Uterus (tissue), 3 donors: ENCODE measurements at regions not wholly inside any gene's neighbourhood (a gene's known extent, or its start where the extent isn't known, plus 50 kb on each side); places are given as distances from the start of the nearest gene placed in this dataset.

Source experiments
- DNase-seq, 2 donors: peaks; one replicate each; pipeline ENCODE4 v3.0.0-alpha.2; 2019 to 2020
- H3K27ac ChIP-seq, 2 donors: fragments of 200-600 bp; sonication (generic); 1 replicate in 1 of 2; 2 replicates in 1 of 2; pipeline ENCODE4 v1.5.1; 2016 to 2018
- H3K27me3 ChIP-seq, 2 donors: fragments of 200-600 bp; sonication (generic); one replicate each; pipeline ENCODE4 v1.5.1; 2018 to 2019; ENCODE audit warnings: control low read depth in 1 of 2
- H3K36me3 ChIP-seq, 2 donors: fragments of 200-600 bp; sonication (generic); one replicate each; pipeline ENCODE4 v1.5.1; 2019; ENCODE audit warnings: control low read depth in 1 of 2
- H3K4me1 ChIP-seq, 2 donors: fragments of 200-600 bp; sonication (generic); one replicate each; pipeline ENCODE4 v1.5.1; 2018 to 2019; ENCODE audit warnings: control low read depth in 1 of 2
- H3K4me3 ChIP-seq, 2 donors: fragments of 200-600 bp; sonication (generic); 1 replicate in 1 of 2; 2 replicates in 1 of 2; pipeline ENCODE4 v1.5.1; 2018 to 2019; ENCODE audit warnings: mild to moderate bottlenecking in 1 of 2
- H3K9me3 ChIP-seq, 2 donors: fragments of 200-600 bp; sonication (generic); one replicate each; pipeline ENCODE4 v1.5.1; 2019; ENCODE audit warnings: control low read depth in 1 of 2
- POLR2A ChIP-seq, 2 donors: fragments of 450-650 bp; IDR thresholded peaks; one replicate each; pipeline ENCODE4 v1.6.1; 2016; ENCODE audit warnings: antibody characterized with exemption in 2 of 2, mild to moderate bottlenecking in 1 of 2, moderate library complexity in 1 of 2
- intact Hi-C: fragments of 100-400 bp; cut with DNase I; formaldehyde crosslinking; loops from one replicate; pipeline ENCODE4 v1.15.1; 2023; ENCODE audit warnings: low total_unique reads
- TF ChIP-seq, protein P1 (sequence below), 4 experiments: fragments of 200-600 bp in 2 of 4; fragments of 450-650 bp in 2 of 4; sonication (generic) in 2 of 4; IDR thresholded peaks; one replicate each; pipeline ENCODE4 v1.5.1; 2016 to 2019; ENCODE audit warnings: antibody characterized with exemption in 4 of 4, mild to moderate bottlenecking in 2 of 4, moderate library complexity in 1 of 4
- donor health status: DM: yes; HTN: yes; CAD: no.

DNA sequence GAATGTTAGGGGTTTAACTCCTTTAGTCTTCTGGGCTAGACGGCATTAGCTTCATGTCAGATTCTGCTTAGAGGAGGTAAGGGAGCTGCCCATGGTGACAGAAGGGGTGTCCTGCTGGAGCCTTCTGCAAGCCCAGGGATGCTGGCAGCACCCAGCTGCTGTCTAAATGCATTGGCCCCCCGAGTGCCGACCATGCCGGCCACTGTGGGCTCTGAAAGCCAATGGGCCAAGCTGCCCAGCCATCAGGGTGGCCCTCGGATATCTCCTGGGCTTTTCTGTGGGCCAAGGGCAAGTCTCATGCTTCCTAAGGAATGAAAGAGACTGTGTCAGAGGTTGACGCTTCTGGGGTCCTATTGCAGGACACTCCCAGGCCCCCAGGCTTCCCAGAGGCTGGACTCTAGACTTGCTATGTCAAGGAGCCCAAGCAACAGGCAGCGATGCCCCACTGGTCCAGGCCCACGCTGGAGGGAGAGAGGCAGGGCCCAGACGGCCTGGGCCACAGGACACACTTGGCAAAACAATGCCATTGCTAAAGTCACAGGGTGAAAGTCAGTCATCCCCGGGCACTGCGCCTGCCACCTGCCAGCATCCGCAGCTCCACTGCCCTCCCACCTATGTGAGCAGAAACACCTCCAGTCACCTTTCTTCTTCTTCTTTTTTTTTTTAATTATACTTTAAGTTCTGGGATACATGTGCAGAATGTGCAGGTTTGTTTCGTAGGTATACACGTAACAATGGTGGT is 160.2 kb upstream of the GPR12 start:
- H3K27me3 ChIP-seq, result no peaks in the 10 kb centered on the region
- intact Hi-C loops, result no loop called here
- TF ChIP-seq POLR2A (IDR thresholded peaks at IDR 0.05), result no peak
- TF ChIP-seq, protein P1, sequence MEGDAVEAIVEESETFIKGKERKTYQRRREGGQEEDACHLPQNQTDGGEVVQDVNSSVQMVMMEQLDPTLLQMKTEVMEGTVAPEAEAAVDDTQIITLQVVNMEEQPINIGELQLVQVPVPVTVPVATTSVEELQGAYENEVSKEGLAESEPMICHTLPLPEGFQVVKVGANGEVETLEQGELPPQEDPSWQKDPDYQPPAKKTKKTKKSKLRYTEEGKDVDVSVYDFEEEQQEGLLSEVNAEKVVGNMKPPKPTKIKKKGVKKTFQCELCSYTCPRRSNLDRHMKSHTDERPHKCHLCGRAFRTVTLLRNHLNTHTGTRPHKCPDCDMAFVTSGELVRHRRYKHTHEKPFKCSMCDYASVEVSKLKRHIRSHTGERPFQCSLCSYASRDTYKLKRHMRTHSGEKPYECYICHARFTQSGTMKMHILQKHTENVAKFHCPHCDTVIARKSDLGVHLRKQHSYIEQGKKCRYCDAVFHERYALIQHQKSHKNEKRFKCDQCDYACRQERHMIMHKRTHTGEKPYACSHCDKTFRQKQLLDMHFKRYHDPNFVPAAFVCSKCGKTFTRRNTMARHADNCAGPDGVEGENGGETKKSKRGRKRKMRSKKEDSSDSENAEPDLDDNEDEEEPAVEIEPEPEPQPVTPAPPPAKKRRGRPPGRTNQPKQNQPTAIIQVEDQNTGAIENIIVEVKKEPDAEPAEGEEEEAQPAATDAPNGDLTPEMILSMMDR (IDR thresholded peaks at IDR 0.05), result no peak

DNA sequence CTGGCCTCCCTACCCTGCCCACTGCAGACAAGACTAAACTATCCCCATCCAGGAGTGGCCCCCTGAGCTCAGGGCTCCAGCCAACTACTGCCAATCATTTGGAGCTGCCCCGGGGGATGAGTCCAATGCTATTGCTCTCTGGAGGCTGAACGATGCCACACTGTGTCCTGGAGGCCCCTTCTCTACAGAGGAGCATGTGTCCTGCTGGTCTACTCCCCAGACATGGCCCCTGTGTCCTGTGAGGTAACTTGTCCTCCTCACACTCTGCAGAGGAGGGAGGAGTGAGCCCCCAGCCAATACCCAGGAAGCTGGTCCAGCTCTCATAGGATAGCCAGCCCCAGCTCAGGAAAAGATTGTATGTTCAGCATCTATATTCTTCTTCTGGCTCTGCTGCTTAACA is 159.1 kb upstream of the GPR12 start:
- Histone ChIP-seq H3K4me1 (peaks cover 0 to 7% of the 10 kb centered on the region in 2 donors), H3K36me3 (no peaks in the 10 kb centered on the region), H3K27ac (no peak overlapping the region), H3K9me3 (no peaks in the 10 kb centered on the region), H3K4me3 (no peak overlapping the region), H3K27me3 (no peaks in the 10 kb centered on the region)
- intact Hi-C loops, result no loop called here
- TF ChIP-seq POLR2A (IDR thresholded peaks at IDR 0.05), result no peak
- TF ChIP-seq, protein P1 (IDR thresholded peaks at IDR 0.05), result no peak
- DNase-seq, result no peak

More for the DNA sequence above, 160.2 kb upstream of the GPR12 start:
- DNase-seq, result no peak
- Histone ChIP-seq H3K4me1 (peaks cover 0 to 7% of the 10 kb centered on the region in 2 donors), H3K36me3 (no peaks in the 10 kb centered on the region), H3K4me3 (no peak overlapping the region), H3K27ac (no peak overlapping the region), H3K9me3 (no peaks in the 10 kb centered on the region)

DNA sequence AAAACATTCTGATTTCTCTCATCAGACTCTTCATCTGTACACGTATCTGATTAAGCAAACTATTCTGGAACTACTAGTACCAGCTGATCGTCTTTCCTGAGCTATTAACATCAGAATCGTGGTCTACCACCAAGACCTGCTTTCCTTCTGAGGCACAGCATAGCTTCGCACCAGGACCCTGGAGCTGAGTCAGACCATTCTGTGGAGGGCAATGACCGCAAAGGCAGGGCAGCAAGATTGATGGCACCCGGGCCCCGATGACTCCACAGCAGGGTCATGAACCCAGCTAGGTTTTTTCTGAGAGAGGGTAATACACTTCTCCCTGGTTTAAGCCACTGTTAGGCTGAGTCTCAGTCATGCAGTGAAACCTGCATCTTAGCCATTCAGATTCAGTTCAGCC is 158.7 kb upstream of the GPR12 start:
- H3K27me3 ChIP-seq, result no peaks in the 10 kb centered on the region
- H3K9me3 ChIP-seq, result no peaks in the 10 kb centered on the region
- H3K4me3 ChIP-seq, result no peak overlapping the region
- intact Hi-C loops, result no loop called here
- TF ChIP-seq POLR2A (IDR thresholded peaks at IDR 0.05), result no peak
- TF ChIP-seq, protein P1 (IDR thresholded peaks at IDR 0.05), result no peak
- H3K36me3 ChIP-seq, result no peaks in the 10 kb centered on the region
- no peak for DNase-seq
- H3K27ac ChIP-seq, result no peak overlapping the region
- peaks cover 0 to 6% of the 10 kb centered on the region in 2 donors for H3K4me1 ChIP-seq

DNA sequence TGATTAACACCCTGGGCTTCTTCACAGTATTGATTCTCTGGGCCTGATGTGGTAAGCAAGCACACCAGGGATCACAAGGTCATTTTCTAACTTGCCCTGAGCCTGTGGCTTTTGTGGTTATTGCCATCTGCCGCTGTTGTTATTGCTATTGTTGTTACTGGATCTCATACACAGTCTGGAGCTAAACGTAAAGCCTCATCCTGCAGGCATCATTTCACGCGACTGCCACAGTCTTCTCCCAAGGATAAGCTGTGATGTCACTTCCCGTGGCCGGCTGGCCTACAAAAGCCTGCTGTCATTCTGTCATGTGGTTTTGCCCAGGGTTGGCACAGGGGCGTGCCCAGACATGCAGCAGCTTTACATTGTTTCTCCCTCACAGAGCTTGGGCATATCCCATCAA is 154.0 kb upstream of the GPR12 start:
- DNase-seq, result no peak
- Histone ChIP-seq H3K4me1 (no peaks in the 10 kb centered on the region), H3K27me3 (no peaks in the 10 kb centered on the region), H3K4me3 (no peak overlapping the region), H3K27ac (no peak overlapping the region), H3K36me3 (no peaks in the 10 kb centered on the region), H3K9me3 (no peaks in the 10 kb centered on the region)
- TF ChIP-seq POLR2A (IDR thresholded peaks at IDR 0.05), result no peak
- TF ChIP-seq, protein P1 (IDR thresholded peaks at IDR 0.05), result no peak
- intact Hi-C loops, result no loop called here

DNA sequence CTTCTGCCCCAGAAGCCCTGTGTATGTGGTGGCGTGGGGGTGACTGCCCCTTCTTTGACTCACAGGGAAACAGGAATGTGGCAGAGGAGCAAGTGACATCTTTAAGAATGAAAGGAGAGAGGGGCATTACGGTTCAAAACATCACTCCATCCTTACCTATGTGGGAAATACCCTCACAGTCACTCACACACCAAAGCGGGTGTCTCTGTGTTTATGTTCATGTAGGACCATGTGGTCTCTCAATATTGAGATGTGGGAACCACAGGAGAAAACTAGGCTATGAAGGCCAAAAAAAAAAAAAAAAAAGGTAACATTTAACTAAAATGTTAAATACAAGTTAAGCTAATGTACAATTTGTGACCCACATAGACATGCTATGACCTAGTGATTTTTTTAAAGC is 153.6 kb upstream of the GPR12 start:
- no peak overlapping the region for H3K4me3 ChIP-seq
- H3K27ac ChIP-seq, result no peak overlapping the region
- H3K36me3 ChIP-seq, result no peaks in the 10 kb centered on the region
- intact Hi-C loops, result no loop called here
- TF ChIP-seq POLR2A (IDR thresholded peaks at IDR 0.05), result no peak
- TF ChIP-seq, protein P1 (IDR thresholded peaks at IDR 0.05), result no peak
- H3K9me3 ChIP-seq, result no peaks in the 10 kb centered on the region
- H3K4me1 ChIP-seq, result no peaks in the 10 kb centered on the region
- no peaks in the 10 kb centered on the region for H3K27me3 ChIP-seq
- no peak for DNase-seq
